Hematopoietic multipotent progenitor cell treated with erythropoietin and hydrocortisone succinate and interleukin-3 and kit ligand, for 4 days (in vitro differentiated cells): ENCODE measurements at regions not wholly inside any gene's neighbourhood (a gene's known extent, or its start where the extent isn't known, plus 50 kb on each side); places are given as distances from the start of the nearest gene placed in this dataset.
"Not testable (repeated sequence)": the region's sequence is repeated elsewhere in the genome, so short reads cannot be mapped to it uniquely, and the experiment has no call there.

Source experiments
- DNase-seq: peaks from one replicate; pipeline ENCODE4 v3.0.0-alpha.2; 2015

DNA sequence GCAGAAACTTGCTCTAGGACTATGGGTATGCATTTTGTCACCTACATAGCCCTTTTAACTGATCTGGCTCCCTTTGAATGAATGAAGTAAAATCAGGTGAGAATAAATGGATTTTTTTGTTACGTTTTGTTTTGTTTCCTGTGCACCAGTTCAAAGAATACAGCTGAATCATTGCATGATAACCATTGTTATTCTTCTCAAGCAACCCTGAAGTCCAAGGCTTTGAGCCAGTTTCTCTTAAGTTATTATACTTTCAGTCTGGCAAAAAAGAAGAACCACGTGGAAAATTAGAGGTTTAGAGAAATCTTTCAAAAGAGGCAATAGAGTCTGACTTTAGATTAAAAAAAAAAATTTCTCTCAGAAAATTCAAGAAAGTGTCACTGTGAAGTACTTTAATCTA, 398.6 kb upstream of the TECRL start:
- no peak for DNase-seq

- DNase-seq = no peak
These were observed 390.5 kb upstream of the TECRL start for GRCh38 chr4:64799751-64800150.

GRCh38 chr4:64798828-64799227, 389.6 kb upstream of the TECRL start:
- DNase-seq = not testable (repeated sequence)

DNA sequence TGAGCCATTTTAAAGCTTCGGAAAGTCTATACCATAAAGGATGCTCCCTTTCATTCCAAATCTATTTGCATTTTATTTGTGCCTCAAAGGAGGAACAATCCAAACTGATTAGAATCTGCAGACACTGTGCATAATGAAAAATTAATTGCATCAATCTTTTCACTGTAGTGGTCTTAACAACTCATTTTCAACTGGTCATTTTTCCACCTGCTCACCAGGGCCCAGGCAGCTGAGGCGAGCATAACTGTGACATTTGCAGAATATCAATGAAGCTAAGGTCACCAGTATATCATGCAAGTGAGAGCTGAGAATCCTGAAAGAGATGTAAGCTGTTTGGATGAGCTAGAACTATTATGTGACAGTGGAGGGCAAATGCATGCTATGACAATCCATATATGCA, 387.3 kb upstream of the TECRL start:
- DNase-seq = no peak

DNA sequence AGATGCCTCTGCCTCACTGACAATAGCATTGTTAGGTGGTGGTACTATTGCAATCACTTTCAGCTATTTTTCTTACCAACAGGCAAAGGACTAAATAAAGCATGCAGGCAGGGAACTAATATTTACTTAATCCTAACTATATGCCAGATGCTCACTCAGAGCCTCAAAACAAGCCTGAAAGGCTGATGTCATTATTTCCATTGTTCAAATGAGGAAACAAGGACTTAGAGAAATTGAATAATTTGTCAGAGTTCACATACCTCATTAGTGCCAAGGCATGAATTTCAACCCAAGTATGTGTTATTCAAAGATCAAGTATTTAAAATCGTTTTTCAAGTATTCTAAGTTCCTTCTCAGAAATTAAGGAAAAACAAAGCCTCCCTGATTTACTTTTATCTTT, 374.9 kb upstream of the TECRL start:
- DNase-seq = no peak

GRCh38 chr4:64781737-64782326, 372.6 kb upstream of the TECRL start:
- DNase-seq = peak; percentile 50

GRCh38 chr4:64780664-64781063, 371.4 kb upstream of the TECRL start:
- no peak for DNase-seq

- no peak for DNase-seq
These were observed 368.0 kb upstream of the TECRL start for GRCh38 chr4:64777286-64777685.

DNA sequence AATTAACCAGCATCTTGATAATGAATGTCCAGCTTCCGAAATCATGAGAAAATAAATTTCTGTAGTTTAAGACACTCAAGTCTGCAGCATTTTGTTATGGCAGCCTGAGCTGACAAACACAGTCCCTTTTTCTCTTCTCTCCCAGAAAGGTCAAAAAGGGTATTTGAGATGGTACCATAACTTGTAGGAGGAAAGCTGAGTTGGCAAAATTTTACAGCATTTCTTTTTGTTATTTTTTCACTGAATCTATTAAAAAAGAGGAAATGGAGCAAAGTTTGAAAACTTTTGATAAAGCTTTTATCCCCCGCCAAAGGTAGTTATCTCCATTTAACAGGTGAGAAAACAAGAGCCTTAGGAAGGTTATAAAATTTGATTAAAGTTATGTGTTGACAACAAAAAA, 367.6 kb upstream of the TECRL start:
- no peak for DNase-seq

GRCh38 chr4:64774626-64775025, 365.4 kb upstream of the TECRL start:
- no peak for DNase-seq

DNA sequence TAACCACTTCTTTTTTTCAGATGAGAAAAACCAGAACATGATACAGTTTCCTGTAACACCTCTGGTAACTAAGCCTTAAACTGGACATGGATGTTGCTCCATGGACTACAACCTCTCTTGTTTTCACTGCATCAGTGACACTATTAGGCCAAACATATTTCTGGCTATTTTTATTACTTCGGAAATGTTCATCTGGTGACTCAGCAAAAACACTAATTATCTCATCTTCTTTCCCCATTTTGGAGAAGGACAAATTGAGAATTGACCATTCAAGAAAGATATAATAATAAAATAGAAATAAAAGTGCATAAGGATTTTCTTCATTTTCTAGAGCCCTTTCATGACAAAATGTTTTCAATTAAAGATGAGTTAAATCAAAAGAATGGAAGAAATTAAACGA, 361.9 kb upstream of the TECRL start:
- no peak for DNase-seq

GRCh38 chr4:64767547-64767946, 358.3 kb upstream of the TECRL start:
- DNase-seq = no peak

- DNase-seq = no peak
These were observed 357.3 kb upstream of the TECRL start for GRCh38 chr4:64766565-64766964.

GRCh38 chr4:64756016-64756415, 346.8 kb upstream of the TECRL start:
- no peak for DNase-seq

DNA sequence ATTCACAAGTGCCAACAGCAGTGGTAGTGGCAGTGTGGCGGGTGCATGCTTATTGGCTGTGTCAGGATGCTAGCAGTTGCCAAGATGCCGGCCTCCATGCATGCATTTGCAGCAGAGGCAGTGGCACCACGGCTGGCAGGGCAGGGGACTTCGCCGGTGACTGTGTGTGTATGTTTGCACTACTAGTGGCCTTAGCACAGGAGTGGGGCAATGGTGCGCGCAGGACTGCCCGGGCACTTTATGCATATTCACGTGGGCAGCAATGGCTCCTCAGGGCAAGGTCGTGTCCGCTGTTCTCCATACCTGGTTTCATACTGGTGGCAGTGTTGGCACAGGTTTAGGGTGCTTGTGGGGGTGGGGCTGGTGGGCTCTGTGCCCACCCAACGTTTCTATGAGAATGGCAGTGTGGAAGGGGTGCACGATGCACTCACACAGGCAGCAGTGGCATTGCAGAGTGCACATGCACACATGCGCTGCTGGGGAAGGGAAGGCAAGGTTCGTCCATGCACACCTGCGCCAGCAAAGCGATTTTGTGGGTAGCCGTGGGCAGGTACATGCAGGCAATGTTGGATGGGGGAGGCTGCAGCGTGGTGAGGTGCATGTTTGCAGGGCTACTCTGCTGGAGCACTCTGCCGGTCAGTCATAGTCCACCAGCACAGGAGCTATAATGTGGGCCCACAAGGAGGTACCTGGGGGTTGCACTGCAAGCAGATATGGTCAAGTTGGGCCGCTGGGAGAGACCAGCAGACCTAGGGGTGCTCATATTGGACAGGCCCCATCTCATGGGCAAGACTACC, 338.9 kb upstream of the TECRL start:
- DNase-seq = no peak

DNA sequence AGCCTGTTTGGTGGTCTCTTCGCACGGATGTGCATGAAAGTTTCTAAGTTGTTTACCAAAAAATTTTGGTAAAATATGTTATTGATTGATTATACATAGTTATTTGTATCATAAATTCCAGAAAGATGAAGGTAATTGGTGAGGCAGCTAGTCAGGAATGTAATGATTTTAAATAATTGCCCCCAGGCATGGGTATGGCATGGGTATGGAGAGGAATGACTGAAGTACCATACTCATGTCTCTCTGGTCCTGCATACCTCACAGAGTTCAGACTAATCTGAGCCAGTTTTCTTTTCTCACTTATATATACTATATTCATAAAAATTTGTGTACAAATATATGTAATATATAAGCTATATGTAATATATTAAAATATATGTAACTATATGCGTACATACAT, 329.0 kb upstream of the TECRL start:
- no peak for DNase-seq

DNA sequence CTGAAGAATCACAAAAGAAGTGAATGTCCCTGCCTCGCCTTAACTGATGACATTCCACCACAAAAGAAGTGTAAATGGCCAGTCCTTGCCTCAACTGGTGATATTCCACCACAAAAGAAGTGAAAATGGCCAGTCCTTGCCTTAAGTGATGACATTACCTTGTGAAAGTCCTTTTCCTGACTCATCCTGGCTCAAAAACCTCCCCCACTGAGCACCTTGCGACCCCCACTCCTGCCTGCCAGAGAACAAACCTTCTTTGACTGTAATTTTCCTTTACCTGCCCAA, 328.5 kb upstream of the TECRL start:
- not testable (repeated sequence) for DNase-seq

DNA sequence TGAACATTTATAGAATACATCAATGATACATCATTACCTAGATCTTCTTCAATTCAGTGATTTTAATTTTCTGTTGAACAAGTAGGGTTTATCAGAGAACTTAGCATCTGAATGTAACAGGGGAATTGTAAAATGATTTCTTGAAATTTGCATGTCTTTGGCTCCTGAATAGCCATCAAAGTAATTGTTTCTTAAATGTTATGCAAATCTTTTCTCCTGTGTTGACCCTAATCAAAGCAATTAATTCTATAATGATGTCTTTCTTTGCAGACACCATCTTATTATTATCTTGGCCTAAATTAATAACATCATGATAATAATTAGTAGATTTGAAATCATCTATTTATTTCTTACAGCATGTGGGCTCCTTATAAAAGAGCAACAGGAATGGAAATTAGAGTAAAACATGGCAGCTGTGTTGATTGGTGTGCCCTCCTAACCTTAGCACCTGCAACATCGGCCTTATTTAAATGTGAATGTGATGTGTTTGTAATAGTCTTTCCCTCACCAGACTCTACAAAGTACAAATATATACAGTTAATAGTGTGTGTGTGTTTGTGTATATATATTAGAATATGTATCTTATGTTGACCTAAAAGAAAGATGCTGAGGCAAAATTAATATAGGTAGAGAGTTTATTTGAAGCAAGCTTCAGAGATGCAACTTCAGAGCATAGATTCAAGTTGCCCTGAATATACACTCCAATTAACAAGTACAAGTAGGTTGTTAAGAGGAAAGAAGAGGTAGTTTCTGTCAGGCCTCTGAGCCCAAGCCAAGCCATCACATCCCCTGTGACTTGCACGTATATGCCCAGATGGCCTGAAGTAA, 328.0 kb upstream of the TECRL start:
- no peak for DNase-seq

- DNase-seq = no peak
These were observed 320.3 kb upstream of the TECRL start for GRCh38 chr4:64729561-64729960.

DNA sequence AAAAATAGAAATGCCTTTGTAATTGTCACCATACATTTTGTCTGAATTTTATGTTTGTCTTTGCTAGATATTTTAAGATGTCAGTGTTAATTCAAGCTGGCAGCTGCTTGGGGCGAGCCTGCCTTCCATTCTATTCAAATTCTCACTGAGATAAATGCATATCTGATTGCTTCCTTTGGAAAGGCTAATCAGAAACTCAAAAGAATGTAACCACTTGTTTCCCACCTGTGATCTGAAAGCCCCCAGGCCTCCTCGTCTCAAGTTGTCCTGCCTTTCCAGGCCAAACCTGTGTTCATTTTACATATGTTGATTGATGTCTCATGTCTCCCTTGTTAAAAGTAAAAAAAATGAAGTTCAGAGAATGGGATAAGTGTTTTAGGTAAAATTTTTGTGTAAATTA, 318.7 kb upstream of the TECRL start:
- DNase-seq = no peak

DNA sequence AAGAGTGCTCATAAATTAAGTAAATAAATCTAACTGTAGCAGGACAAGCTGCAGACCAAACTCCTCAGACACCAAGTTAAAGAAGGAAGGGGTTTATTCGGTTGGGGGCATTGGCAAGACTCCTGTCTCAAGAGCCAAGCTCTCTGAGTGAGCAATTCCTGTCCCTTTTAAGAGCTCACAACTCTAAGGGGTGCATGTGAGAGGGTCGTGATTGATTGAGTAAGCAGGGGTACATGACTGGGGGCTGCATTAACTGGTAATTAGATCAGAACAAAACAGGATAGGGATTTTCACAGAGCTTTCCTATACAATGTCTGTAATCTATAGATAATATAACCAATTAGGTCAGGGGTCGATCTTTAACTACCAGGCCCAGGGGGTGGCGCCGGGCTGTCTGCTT, 318.1 kb upstream of the TECRL start:
- DNase-seq = not testable (repeated sequence)

DNA sequence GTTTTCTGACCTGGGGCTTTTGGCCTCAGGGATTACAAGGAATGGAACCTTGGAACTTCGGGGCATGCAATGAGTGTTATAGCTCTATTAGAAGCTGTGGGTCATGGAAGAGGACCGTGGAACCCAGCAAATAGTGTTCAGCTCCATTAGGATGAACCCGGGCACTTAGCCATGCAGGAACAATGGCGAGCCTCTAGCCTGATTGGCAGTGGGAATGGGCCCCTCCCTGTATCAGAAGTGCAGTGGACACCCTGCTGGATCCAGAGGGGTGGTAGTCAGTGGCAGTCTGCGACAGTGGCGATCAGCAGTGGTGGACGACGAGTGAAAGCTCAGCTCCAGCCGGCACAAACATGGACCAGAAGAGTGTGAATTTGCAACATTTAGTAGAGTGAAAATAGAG, 315.4 kb upstream of the TECRL start:
- no peak for DNase-seq

GRCh38 chr4:64721106-64721505, 311.9 kb upstream of the TECRL start:
- DNase-seq = no peak

DNA sequence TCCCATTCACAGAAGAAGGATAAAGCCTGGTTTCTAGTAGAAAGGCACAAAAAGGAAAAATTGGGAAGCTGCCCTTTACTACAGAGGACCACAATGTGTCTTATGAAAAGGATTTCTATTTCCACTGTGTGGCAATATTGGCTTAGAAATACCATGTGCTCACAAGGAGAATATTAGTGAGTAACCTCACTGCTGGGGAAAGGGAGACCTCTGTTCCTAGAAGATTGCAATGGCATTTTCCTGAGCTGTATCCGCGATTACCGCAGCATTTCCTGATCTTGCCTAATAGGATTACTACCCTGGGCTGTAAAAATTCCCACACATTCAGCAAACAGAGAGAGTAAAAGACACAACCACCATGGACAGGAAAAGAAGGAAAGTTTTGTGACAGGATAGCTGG, 308.8 kb upstream of the TECRL start:
- DNase-seq = no peak
